GM12875 (cell line): ENCODE measurements at regions not wholly inside any gene's neighbourhood (a gene's known extent, or its start where the extent isn't known, plus 50 kb on each side); places are given as distances from the start of the nearest gene placed in this dataset.

Experiments used
- H3K4me3 ChIP-seq: one replicate; pipeline ENCODE4 v1.5.1; 2011; ENCODE audit warnings: low read depth, low read length, control low read depth
- CTCF ChIP-seq: IDR thresholded peaks from 2 replicates; pipeline ENCODE4 v1.5.1; 2011; ENCODE audit warnings: low read depth, mild to moderate bottlenecking, control low read depth, inconsistent platforms, low read length, moderate library complexity, borderline replicate concordance; ENCODE audit not compliant: insufficient read depth

- TF ChIP-seq CTCF, result no peak
Observed at GRCh38 chr21:15410853-15411252, 318.9 kb upstream of the USP25 start.

GRCh38 chr21:15414057-15414456 lies 315.7 kb upstream of the USP25 start:
- no peak for TF ChIP-seq CTCF
- H3K4me3 ChIP-seq, result no peak overlapping the region

More at GRCh38 chr21:15410853-15411252, 318.9 kb upstream of the USP25 start:
- no peak overlapping the region for H3K4me3 ChIP-seq

- H3K4me3 ChIP-seq, result no peak overlapping the region
- no peak for TF ChIP-seq CTCF
Observed at GRCh38 chr21:15415541-15416261, 314.1 kb upstream of the USP25 start.

- no peak overlapping the region for H3K4me3 ChIP-seq
- TF ChIP-seq CTCF, result no peak
Observed at GRCh38 chr21:15421441-15421881, 308.3 kb upstream of the USP25 start.

GRCh38 chr21:15421947-15422346 lies 307.8 kb upstream of the USP25 start:
- H3K4me3 ChIP-seq, result no peak overlapping the region
- TF ChIP-seq CTCF, result no peak

GRCh38 chr21:15422783-15423182 lies 307.0 kb upstream of the USP25 start:
- TF ChIP-seq CTCF, result no peak
- H3K4me3 ChIP-seq, result no peak overlapping the region
